Osteocyte (in vitro differentiated cells): ENCODE measurements at regions not wholly inside any gene's neighbourhood (a gene's known extent, or its start where the extent isn't known, plus 50 kb on each side); places are given as distances from the start of the nearest gene placed in this dataset.

ENCODE experiments used
- DNase-seq: peaks from one replicate; pipeline ENCODE4 v3.0.0; 2021; ENCODE audit warnings: mixed read lengths; ENCODE audit not compliant: unreplicated experiment; ENCODE audit errors: extremely low spot score
- H3K27ac Mint-ChIP-seq: one replicate; pipeline ENCODE4 v1.8.0; 2021; ENCODE audit warnings: mild to moderate bottlenecking, mixed read lengths; ENCODE audit not compliant: unreplicated experiment
- H3K27me3 Mint-ChIP-seq: one replicate; pipeline ENCODE4 v1.8.0; 2021; ENCODE audit warnings: mixed read lengths; ENCODE audit not compliant: unreplicated experiment
- H3K36me3 Mint-ChIP-seq: one replicate; pipeline ENCODE4 v1.8.0; 2021; ENCODE audit warnings: mixed read lengths; ENCODE audit not compliant: unreplicated experiment
- H3K4me1 Mint-ChIP-seq: one replicate; pipeline ENCODE4 v1.8.0; 2021; ENCODE audit warnings: mixed read lengths; ENCODE audit not compliant: unreplicated experiment
- H3K4me3 Mint-ChIP-seq: one replicate; pipeline ENCODE4 v1.8.0; 2021; ENCODE audit warnings: mild to moderate bottlenecking, moderate library complexity, mixed read lengths; ENCODE audit not compliant: unreplicated experiment
- H3K9me3 Mint-ChIP-seq: one replicate; pipeline ENCODE4 v1.8.0; 2021; ENCODE audit warnings: mixed read lengths; ENCODE audit not compliant: unreplicated experiment
- TF ChIP-seq, protein P1 (sequence below): fragments of 200-600 bp; sonication (generic); IDR thresholded peaks from 2 replicates; pipeline ENCODE4 v1.5.0; 2021; ENCODE audit warnings: antibody characterized with exemption, mild to moderate bottlenecking, moderate library complexity

DNA sequence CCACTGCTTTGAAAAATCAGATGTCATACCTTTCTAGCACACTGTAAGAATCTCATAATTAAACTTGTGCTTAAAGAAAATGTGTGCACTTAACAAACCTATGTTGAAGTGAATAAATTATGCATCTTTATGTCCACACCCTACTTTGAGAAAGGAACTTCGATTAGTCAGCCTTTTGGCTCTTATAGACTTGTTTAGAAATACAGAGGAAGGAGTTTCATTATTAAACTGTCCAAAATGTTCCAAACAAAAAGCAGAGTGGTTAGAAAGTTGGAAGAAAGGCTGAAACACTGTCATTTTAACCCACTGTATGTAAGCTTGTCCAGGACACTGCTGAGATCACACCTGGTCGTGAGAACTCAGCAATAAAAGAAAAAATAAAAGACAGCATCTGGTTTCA is 863.2 kb upstream of the CHORDC1 start:
- H3K27me3 Mint-ChIP-seq, result no peaks in the 10 kb centered on the region
- no peak for DNase-seq
- peaks cover 4% of the 10 kb centered on the region for H3K9me3 Mint-ChIP-seq
- H3K36me3 Mint-ChIP-seq, result no peaks in the 10 kb centered on the region
- peaks cover 35% of the 10 kb centered on the region for H3K4me1 Mint-ChIP-seq
- H3K27ac Mint-ChIP-seq, result no peak overlapping the region
- no peak overlapping the region for H3K4me3 Mint-ChIP-seq
- TF ChIP-seq, protein P1, sequence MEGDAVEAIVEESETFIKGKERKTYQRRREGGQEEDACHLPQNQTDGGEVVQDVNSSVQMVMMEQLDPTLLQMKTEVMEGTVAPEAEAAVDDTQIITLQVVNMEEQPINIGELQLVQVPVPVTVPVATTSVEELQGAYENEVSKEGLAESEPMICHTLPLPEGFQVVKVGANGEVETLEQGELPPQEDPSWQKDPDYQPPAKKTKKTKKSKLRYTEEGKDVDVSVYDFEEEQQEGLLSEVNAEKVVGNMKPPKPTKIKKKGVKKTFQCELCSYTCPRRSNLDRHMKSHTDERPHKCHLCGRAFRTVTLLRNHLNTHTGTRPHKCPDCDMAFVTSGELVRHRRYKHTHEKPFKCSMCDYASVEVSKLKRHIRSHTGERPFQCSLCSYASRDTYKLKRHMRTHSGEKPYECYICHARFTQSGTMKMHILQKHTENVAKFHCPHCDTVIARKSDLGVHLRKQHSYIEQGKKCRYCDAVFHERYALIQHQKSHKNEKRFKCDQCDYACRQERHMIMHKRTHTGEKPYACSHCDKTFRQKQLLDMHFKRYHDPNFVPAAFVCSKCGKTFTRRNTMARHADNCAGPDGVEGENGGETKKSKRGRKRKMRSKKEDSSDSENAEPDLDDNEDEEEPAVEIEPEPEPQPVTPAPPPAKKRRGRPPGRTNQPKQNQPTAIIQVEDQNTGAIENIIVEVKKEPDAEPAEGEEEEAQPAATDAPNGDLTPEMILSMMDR, result no peak

DNA sequence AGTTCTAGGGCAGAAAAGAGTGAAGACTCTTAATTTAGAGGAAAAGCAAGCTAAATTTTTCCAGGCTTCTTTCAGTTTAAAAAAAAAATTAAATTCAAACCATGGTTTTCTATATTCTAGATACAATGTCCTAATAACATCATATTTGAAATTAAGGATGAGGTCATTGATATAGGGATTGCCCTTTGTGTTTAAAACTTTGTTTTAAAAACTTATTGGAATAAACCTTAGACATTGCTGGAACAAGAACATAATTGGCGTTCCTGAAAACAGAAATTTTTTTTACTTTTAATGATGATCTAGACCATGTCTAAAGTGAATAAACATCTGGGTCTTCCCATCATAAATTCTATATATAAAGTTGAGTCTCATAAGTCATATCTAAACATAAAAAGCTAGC is 859.4 kb upstream of the CHORDC1 start:
- Mint-ChIP-seq H3K9me3 (peaks cover 4% of the 10 kb centered on the region), H3K36me3 (no peaks in the 10 kb centered on the region), H3K27me3 (no peaks in the 10 kb centered on the region), H3K4me3 (no peak overlapping the region), H3K27ac (no peak overlapping the region), H3K4me1 (peaks cover 22% of the 10 kb centered on the region)
- TF ChIP-seq, protein P1, result no peak
- DNase-seq, result no peak

DNA sequence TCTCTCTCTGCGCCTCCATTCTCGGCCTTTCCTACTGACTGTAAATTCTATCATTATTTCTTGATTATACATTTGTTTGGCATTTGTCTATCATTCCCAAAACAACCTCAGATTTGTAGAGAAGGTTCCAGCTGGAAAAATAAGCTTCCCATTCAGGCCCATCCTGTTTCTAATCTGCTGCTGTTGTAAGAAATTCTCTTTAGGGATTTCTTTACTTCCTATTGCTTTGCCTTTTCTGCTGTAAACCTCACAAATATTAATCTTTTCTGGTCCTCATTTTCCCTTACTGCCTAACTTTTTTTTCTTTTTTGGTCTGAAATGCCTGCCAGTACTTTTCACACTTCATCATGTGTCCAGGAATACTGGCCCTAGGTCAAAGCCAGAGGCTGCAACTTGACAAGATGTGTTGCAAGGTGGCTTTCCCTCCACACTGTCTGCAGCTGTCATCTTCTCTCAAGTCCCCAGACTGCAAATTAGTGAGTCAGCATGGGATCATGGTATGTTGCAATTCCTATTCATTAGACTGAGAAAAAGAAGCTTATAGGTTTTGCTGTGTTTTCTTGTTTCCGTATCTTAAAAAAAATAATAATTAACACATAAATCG is 858.7 kb upstream of the CHORDC1 start:
- H3K27ac Mint-ChIP-seq, result peak overlapping the region; percentile 91
- no peak for DNase-seq

DNA sequence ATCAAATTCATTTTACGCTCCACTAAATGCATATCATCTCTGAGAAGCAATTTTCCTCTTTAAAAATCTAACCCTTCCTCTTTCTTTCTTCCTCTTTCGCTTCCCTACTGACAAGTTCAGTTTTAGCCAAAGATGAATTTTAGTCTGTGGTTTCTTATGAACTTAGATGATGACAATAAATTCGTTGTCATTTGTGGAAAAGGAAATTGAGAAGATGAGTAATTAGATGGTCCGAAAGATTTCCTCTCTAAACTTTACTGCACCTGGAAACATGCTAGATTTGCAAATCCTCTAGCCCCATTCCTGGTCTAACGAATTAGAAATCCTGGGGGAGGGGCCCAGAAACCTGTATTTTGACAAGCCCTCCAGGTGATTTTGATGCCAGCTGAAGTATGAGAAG is 855.4 kb upstream of the CHORDC1 start:
- Mint-ChIP-seq H3K9me3 (no peaks in the 10 kb centered on the region), H3K36me3 (no peaks in the 10 kb centered on the region), H3K4me3 (no peak overlapping the region), H3K27me3 (no peaks in the 10 kb centered on the region), H3K27ac (no peak overlapping the region), H3K4me1 (peaks cover 14% of the 10 kb centered on the region)
- TF ChIP-seq, protein P1, result no peak
- no peak for DNase-seq

More for the DNA sequence above, 858.7 kb upstream of the CHORDC1 start:
- Mint-ChIP-seq H3K4me1 (peaks cover 21% of the 10 kb centered on the region), H3K27me3 (no peaks in the 10 kb centered on the region), H3K36me3 (no peaks in the 10 kb centered on the region), H3K4me3 (no peak overlapping the region), H3K9me3 (peaks cover 4% of the 10 kb centered on the region)
- TF ChIP-seq, protein P1, result no peak

DNA sequence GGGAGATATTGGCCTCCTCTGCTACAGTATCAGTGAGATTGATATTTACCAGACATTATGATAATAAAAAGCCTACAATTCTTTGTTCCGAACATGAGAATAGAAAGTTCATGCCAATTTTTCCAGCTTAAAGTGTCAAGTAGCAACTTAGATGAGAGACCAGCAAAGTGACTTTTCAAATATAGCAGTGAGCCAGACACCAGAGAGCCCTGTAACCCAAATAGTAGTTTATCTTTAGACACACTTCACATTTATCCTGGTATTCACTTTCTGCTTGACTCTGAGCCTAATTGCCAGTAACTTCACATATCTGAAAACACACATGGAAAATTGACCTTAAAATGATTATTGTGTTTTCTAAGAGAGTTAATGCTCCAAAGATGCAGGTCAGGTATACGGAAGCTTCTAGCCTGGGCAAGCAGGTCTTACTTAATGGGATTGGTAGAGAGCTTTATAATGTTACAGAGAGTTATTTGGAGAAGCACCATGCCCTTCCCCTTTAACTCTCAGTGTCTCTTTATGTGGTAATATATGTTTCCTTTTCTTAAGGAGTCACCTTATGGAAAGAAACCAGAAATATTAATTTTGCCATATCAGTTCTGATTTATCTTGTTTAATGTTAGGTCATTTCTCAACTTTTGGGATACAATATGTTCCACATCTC is 852.3 kb upstream of the CHORDC1 start:
- TF ChIP-seq, protein P1, result no peak
- DNase-seq, result no peak
- peaks cover 7% of the 10 kb centered on the region for H3K4me1 Mint-ChIP-seq
- H3K27ac Mint-ChIP-seq, result no peak overlapping the region
- no peaks in the 10 kb centered on the region for H3K27me3 Mint-ChIP-seq
- H3K4me3 Mint-ChIP-seq, result no peak overlapping the region
- H3K9me3 Mint-ChIP-seq, result no peaks in the 10 kb centered on the region
- H3K36me3 Mint-ChIP-seq, result no peaks in the 10 kb centered on the region
